ENCODE measurements at regions not wholly inside any gene's neighbourhood (a gene's known extent, or its start where the extent isn't known, plus 50 kb on each side); places are given as distances from the start of the nearest gene placed in this dataset.

- BruUV-seq (replicated peaks) = no TSS peak
- in situ Hi-C loops (cut with MboI) (no loop called here), intact Hi-C loops (cut with micrococcal nuclease) (no loop called here)
- H3K79me2 ChIP-seq (ENCODE audit: control insufficient read depth, insufficient read depth, low read length) = no peaks in the 10 kb centered on the region
- no peak for FAIRE-seq
- CTCF ChIA-PET (ENCODE audit: low intra/inter-chr PET ratio) = no interaction called here
- H3K9ac ChIP-seq (ENCODE audit: insufficient read depth in 1 of 2, low read depth in 2 of 2, low read length in 2 of 2) = no peak overlapping the region
- H3K9me3 ChIP-seq (replicated peaks; ENCODE audit: control insufficient read depth, insufficient read depth, low read depth, low read length) = no peaks in the 10 kb centered on the region; the same call in 1 of the 2 replicates
- TF ChIP-seq NCOA2 (IDR thresholded peaks at IDR 0.05; ENCODE audit: partially characterized antibody in 2 of 2) = no peak
- no peak for TF ChIP-seq ZNF644 (tag; IDR thresholded peaks at IDR 0.05; ENCODE audit: low read depth)
- no peak for TF ChIP-seq SMARCB1 (IDR thresholded peaks at IDR 0.05; ENCODE audit: insufficient read length, low read depth)
- no peak for TF ChIP-seq NR3C1 (CRISPR knock-in tag; IDR thresholded peaks at IDR 0.05)
- no peak for TF ChIP-seq ZNF668 (CRISPR knock-in tag; IDR thresholded peaks at IDR 0.05)
- TF ChIP-seq ZNF384 (IDR thresholded peaks at IDR 0.05; ENCODE audit: low read depth, low read length) = no peak
- TF ChIP-seq HOXB6 (CRISPR knock-in tag; IDR thresholded peaks at IDR 0.05; ENCODE audit: borderline replicate concordance) = no peak
- TF ChIP-seq MAFF (IDR thresholded peaks at IDR 0.05; ENCODE audit: low read length) = no peak
- no peak for TF ChIP-seq TCF7 (IDR thresholded peaks at IDR 0.05; ENCODE audit: borderline replicate concordance)
- H4K20me1 ChIP-seq (replicated peaks; ENCODE audit: control insufficient read depth, insufficient read depth, low read length) = no peaks in the 10 kb centered on the region
- POLR2A ChIA-PET = no interaction called here
- H3K4me3 ChIP-seq = no peak overlapping the region
- H3K36me3 ChIP-seq (ENCODE audit: control insufficient read depth, insufficient read depth, low read length) = no peaks in the 10 kb centered on the region
- H3K27ac ChIP-seq (ENCODE audit: extremely low read depth, low read depth, low read length) = no peak overlapping the region
- no peak for DNase-seq (ENCODE audit: extremely low read depth in 1 of 4, low spot score in 3 of 4)
- no peaks in the 10 kb centered on the region for H3K9me1 ChIP-seq (ENCODE audit: control insufficient read depth, insufficient read depth, low read length)
- no peaks in the 10 kb centered on the region for H3K4me1 ChIP-seq (replicated peaks in 1 of 2; ENCODE audit: control insufficient read depth in 2 of 2, insufficient read depth in 2 of 2, low read length in 2 of 2)
- 0% methylated on average over 3 of the region's 3 CpGs for WGBS (ENCODE audit: insufficient coverage, low coverage, missing lambda C conversion rate)
- ATAC-seq = no peak
- H2AFZ ChIP-seq (ENCODE audit: low read depth, low read length) = no peak overlapping the region
- no peak overlapping the region for H3K4me2 ChIP-seq (ENCODE audit: insufficient read depth, low read length)
- no peaks in the 10 kb centered on the region for H3K27me3 ChIP-seq (ENCODE audit: control insufficient read depth in 2 of 2, insufficient read depth in 2 of 2, low read length in 2 of 2)
Measured at GRCh38 chr1:239677362-239677761, 291.0 kb downstream of the CHRM3 start.

Data from K562 (cell line).